Mammary epithelial cell (primary cell): ENCODE measurements at regions not wholly inside any gene's neighbourhood (a gene's known extent, or its start where the extent isn't known, plus 50 kb on each side); places are given as distances from the start of the nearest gene placed in this dataset.

Experiments used
- EZH2 ChIP-seq: IDR thresholded peaks from 2 replicates; pipeline ENCODE4 v1.6.1; 2012; ENCODE audit warnings: low read length, inconsistent platforms, borderline replicate concordance
- TF ChIP-seq, protein P1 (sequence below), 2 donors: IDR thresholded peaks in 1 of 2; conservative IDR thresholded peaks in 1 of 2; 2 replicates each; pipeline ENCODE4 v1.5.1; 2011 to 2012; ENCODE audit warnings: inconsistent platforms in 2 of 2, low read length in 2 of 2, mild to moderate bottlenecking in 2 of 2, control low read depth in 1 of 2, low read depth in 1 of 2; ENCODE audit not compliant: insufficient read depth in 1 of 2; ENCODE audit errors: extremely low read depth in 1 of 2

DNA sequence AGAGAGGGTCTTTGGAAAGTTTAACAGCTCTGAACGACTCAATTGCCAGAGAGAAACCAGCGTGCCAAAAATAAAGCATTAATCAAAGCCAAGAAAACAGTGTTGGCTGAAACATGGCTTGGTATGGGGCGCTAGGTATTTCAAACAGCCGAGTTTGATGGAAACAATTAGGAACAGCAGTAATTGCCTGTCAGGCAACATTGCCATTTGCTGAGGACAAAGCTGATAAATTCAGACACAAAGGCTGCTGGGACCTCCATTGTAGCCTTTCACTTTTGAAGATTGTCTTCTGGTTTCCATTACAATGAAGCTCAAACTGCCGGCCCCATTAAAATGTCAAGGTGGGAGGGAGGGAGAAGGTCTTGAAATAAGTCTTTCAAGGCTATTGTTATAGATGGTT is 125.4 kb upstream of the SPDL1 start:
- TF ChIP-seq EZH2: no peak
- TF ChIP-seq, protein P1, sequence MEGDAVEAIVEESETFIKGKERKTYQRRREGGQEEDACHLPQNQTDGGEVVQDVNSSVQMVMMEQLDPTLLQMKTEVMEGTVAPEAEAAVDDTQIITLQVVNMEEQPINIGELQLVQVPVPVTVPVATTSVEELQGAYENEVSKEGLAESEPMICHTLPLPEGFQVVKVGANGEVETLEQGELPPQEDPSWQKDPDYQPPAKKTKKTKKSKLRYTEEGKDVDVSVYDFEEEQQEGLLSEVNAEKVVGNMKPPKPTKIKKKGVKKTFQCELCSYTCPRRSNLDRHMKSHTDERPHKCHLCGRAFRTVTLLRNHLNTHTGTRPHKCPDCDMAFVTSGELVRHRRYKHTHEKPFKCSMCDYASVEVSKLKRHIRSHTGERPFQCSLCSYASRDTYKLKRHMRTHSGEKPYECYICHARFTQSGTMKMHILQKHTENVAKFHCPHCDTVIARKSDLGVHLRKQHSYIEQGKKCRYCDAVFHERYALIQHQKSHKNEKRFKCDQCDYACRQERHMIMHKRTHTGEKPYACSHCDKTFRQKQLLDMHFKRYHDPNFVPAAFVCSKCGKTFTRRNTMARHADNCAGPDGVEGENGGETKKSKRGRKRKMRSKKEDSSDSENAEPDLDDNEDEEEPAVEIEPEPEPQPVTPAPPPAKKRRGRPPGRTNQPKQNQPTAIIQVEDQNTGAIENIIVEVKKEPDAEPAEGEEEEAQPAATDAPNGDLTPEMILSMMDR (conservative IDR thresholded peaks at IDR 0.05 in 1 of 2, IDR thresholded peaks at IDR 0.05 in 1 of 2; ENCODE audit: extremely low read depth in 1 of 2, insufficient read depth in 1 of 2, low read depth in 1 of 2, low read length in 2 of 2): no peak
